HTR-8/SVneo (cell line): ENCODE measurements at regions not wholly inside any gene's neighbourhood (a gene's known extent, or its start where the extent isn't known, plus 50 kb on each side); places are given as distances from the start of the nearest gene placed in this dataset.

Experiments used
- DNase-seq: peaks from one replicate; pipeline ENCODE4 v3.0.0; 2011; ENCODE audit warnings: low spot score, mixed read lengths; ENCODE audit not compliant: insufficient read length
- FAIRE-seq: peaks from 2 replicates; lab custom pipeline; 2011; peaks lifted over from hg19 to GRCh38; lab: Jason Lieb, UNC

- DNase-seq, result no peak
- no peak for FAIRE-seq
These were observed 313.6 kb upstream of the CDH20 start for GRCh38 chr18:61019338-61020301.

GRCh38 chr18:61025596-61025995, 307.6 kb upstream of the CDH20 start:
- DNase-seq (no peak), FAIRE-seq (no peak)

DNA sequence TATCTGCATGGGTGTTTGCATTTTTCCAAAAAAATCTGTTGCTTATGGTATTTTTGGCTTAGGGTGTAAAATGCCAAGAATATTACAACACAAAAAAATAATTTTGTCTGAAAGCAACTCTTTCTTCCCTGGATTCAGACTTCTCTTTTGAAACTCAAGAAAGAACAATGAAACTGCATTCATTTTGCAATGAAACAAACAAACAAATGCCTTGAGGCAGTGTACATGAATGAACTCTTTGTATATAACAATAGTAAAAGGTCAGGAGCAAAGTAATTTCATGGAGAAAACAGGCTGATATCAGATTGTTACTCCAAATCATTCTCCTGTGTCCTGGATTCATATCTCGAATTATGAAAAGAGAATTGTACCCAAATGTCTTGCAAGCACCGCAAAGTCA, 301.6 kb upstream of the CDH20 start:
- no peak for FAIRE-seq
- DNase-seq, result no peak

DNA sequence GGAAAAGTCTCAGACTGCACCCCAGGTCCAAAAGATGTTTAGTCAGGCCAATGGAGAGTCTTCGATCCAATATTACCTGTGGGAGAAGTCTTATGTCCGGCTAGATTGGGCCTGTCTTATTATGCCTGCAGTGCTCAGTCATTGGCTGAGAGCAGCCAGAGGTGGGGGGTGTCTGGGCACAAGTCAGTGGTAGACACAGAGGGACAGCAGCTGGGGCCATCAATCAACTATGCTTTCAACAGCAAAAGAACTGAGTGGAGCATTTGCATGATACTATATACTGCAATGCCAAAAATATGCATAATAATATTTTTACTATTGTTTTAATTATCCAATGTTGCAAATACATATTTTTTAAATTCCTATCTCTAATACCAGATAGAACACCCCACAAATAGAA, 298.6 kb upstream of the CDH20 start:
- DNase-seq (no peak), FAIRE-seq (no peak)

GRCh38 chr18:61039251-61039650, 294.0 kb upstream of the CDH20 start:
- DNase-seq, result no peak
- FAIRE-seq, result no peak

DNA sequence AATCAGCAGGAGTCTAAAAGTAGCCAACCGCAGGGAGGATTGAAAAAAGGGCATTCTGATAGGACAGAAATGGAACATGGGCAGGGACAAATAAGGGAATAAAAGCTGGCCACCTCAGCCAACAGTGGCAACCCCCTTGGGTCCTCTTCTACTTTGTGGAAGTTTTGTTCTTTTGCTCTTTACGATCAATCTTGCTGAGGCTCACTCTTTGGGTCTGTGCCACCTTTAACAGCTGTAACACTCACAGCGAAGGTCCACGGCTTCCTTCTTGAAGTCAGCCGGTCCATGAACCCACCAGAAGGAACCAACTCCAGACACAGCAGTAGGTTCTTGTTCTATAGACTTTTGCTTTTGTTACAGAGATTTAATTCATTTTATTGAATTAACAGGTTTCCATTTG, 285.4 kb upstream of the CDH20 start:
- FAIRE-seq, result no peak
- DNase-seq, result no peak

DNA sequence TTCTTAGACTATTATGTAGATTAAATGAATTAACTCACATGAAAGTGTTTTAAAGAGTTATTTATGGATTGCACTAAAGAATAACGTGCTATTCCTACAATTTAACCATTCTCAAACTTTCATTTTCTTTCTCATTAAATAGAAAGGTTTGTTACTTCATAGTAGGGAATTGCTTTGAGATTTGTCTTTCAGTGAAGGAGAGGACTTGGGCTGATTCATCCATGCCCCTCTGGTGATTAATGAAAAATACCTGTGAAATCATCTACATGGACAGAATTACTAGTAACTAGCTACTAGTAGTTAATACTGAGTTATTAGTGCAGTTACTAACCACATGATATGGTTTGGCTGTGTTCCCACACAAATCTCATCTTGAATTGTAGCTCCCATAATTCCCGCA, 275.8 kb upstream of the CDH20 start:
- DNase-seq, result no peak
- no peak for FAIRE-seq

DNA sequence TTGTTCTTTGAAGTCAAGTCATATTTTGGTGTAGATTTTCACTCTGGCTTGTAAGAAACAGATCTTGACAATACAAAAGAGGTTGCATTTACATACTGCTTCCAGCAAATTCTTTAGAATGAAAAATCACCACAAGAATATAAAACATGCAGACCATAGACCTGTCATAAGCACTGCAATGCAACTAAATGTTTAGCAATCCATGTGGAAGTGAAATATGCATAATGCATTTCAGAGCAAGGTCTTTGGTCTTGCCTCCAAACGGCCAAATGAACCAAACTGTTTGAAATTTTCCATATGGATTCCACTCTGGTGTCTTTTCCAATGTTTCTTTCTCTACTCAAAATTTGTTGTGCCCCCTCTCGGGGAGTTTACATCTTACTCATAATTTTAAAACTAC, 271.0 kb upstream of the CDH20 start:
- DNase-seq (no peak), FAIRE-seq (no peak)

- no peak for DNase-seq
- no peak for FAIRE-seq
These were observed 268.3 kb upstream of the CDH20 start for GRCh38 chr18:61064911-61065310.

GRCh38 chr18:61076986-61077385, 256.2 kb upstream of the CDH20 start:
- FAIRE-seq (no peak), DNase-seq (no peak)

DNA sequence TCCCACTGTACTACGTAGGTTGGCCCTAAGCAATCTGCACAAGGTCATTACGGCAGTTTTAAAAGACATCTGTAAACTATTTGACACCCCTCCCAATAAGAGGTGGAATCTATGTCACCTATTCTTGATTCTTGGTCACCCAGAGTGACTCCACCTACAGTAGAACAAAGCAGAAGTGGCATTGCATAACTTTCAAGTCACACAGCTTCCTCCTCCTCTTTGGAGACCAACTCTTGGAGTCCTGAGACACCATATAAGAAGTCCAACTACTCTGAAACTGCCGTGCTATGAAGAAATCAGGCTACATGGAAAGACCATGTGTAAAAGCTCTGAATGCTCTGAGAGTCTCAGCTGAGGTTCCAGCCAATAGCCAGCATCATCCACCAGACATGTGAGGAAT, 253.5 kb upstream of the CDH20 start:
- DNase-seq (no peak), FAIRE-seq (no peak)

DNA sequence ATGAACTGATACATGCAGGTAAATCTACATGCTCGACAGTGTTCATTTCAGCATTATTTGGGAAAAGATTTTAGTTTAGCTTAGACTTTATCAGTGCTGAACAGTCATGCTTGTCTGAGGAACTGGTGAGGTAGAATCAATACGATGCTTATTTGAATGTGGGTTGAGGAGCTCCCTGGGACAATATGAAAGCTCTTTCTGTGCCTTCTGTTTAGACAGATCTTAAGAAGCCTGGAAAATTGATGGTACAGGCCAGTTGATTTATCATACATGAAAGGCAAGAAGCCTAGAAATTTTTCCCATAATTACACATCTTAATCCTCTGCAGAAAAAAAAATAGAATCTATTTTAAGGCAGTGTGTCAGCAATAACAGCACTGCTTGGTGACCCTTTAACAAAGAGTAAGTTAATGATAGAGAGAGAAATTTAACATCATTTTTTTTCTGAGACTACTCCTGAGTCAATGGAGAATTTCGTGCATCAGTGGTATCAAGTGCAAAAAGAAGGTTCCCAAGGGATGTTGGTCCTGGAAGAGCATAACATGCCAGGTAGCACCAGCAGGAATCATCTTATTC, 252.2 kb upstream of the CDH20 start:
- no peak for FAIRE-seq

DNA sequence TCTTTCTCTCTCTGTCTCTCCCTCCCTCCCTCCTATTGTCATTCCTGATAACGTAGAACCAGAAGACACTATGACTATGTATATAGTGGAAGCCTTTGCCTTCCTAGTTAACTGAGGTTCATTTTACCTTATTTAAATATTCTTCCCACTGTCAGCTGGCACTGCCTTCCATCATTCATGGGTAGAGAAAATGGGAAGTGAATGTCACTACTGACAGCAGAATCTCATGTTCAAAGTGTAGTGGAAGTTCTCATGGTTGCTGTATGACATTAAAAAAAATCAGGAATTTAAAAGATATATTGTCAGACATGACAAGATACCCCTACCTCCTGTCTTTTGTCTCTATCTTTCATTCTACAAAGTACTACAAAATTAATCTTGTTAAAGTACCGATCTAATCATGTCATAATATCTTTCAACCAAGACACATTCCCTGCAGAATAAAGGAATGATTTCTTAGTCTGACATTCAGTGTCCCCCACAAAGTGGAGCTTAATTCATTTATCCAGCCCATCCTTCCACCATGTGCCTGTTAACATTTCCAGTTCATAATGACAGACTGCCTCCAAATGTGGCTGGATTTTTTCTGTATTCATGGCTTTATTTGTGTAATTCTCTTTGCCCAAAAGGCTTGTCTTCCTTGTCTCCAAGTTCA, 250.1 kb upstream of the CDH20 start:
- FAIRE-seq, result no peak
- no peak for DNase-seq

More for the DNA sequence above, 252.2 kb upstream of the CDH20 start:
- no peak for DNase-seq

- no peak for FAIRE-seq
These were observed 248.2 kb upstream of the CDH20 start for GRCh38 chr18:61085036-61085435.

DNA sequence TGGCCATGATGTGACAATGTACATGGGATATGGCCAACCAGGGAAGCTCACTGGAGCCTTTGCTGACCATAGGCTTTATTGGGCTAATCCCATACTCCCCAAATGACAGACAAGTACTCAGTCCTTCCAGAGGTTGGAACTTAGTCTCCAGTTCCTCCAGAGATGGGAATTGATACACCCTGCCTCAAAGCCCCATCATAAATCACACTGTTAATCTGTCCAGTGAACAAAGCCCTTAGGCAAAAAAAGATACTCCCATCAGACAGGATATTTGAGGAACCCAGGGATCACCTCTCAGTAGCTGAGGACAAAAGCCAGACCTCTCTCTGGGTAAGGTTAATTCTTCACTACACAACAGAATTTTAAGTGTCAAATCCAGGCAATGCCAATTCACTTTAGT, 247.5 kb upstream of the CDH20 start:
- DNase-seq, result no peak
- no peak for FAIRE-seq

More at GRCh38 chr18:61085036-61085435, 248.2 kb upstream of the CDH20 start:
- DNase-seq, result no peak

GRCh38 chr18:61086657-61087056, 246.6 kb upstream of the CDH20 start:
- FAIRE-seq, result no peak

DNA sequence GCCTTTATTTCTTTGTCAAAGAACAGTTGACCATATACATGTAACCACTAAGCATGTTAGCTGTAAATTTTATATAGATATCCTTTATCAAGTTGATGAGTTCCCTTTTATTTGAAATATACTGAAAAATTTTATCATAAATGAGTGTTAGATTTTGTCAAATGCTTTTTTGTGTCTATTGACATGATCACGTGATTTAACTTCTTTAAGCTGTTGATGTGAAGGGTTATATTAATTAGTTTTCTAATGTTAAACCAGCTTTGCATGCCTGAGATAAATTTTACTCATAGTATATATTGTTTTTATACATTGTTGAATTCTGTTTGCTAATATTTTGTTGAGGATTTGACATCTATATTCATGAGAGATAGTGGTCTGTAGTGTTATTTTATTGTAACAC, 241.9 kb upstream of the CDH20 start:
- DNase-seq (no peak), FAIRE-seq (no peak)

More at GRCh38 chr18:61086657-61087056, 246.6 kb upstream of the CDH20 start:
- no peak for DNase-seq

GRCh38 chr18:61093965-61094364, 239.3 kb upstream of the CDH20 start:
- DNase-seq, result no peak
- no peak for FAIRE-seq

GRCh38 chr18:61096226-61096625, 237.0 kb upstream of the CDH20 start:
- DNase-seq, result no peak
- no peak for FAIRE-seq

- no peak for FAIRE-seq
- DNase-seq, result no peak
These were observed 226.1 kb upstream of the CDH20 start for GRCh38 chr18:61107113-61107512.

DNA sequence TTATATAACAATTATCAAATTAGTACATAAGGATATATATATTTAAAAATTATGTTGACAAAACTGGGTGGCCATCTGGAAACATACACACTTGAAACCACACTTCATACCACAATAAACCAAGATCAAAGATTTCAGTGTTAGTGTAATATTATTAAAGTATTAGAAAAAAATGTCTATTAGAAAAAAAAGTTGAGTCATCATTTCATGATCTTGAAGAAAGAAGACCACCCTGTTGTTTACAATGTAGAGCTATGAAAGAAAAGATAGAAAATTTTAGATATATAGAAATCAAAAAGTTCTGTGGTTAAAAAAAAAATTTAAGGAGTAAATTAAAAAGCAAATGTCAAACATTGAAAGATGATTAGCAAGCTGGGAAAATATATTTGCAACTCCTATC, 224.5 kb upstream of the CDH20 start:
- DNase-seq (no peak), FAIRE-seq (no peak)
